Stimulated activated CD4-positive, alpha-beta T cell treated with anti-CD3 and anti-CD28 coated beads, Interleukin-15, amount 100 ng/mL, for 48 hours (primary cell): ENCODE measurements at regions not wholly inside any gene's neighbourhood (a gene's known extent, or its start where the extent isn't known, plus 50 kb on each side); places are given as distances from the start of the nearest gene placed in this dataset.
"Not testable (repeated sequence)": the region's sequence is repeated elsewhere in the genome, so short reads cannot be mapped to it uniquely, and the experiment has no call there.

Experiments
- DNase-seq, 2 donors: peaks; one replicate each; pipeline ENCODE4 v3.0.0-alpha.2; 2020; ENCODE audit warnings: low read depth in 2 of 2

GRCh38 chr1:80212948-80213347 lies 1206.4 kb upstream of the ADGRL4 start:
- DNase-seq, result no peak

DNA sequence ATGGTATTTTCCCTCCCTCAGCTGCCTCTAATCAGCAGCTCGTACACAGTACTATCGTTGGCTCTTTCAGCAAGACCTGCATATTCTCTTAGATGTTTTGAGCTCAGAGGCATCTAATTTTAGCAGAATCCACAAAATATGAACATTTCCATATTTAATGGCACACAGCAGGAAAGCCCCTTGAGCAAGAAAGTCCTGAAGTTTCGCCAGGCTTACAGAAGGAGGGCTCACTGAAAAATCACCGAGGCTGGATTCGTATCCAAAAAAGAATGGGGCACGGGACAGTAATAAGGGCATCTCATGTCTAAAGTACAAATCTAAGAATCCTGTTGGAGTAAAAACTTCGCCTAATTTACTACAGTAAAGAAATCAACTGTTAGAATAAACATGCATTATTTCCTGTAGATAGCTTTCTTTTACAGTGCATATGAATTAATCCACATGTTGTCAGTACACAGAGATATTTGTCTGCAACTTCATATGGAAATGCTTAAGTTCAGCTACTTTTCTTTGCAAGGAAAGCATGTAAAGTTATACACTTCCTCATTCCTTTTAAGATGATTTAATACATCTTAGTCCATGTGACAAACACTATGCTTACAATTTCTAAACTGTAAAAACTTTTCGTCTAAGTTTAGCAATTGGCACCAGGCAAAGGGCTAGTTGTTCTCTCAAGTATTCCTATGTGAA lies 1205.3 kb upstream of the ADGRL4 start:
- DNase-seq, result no peak

GRCh38 chr1:80202118-80202517 lies 1195.6 kb upstream of the ADGRL4 start:
- no peak for DNase-seq

DNA sequence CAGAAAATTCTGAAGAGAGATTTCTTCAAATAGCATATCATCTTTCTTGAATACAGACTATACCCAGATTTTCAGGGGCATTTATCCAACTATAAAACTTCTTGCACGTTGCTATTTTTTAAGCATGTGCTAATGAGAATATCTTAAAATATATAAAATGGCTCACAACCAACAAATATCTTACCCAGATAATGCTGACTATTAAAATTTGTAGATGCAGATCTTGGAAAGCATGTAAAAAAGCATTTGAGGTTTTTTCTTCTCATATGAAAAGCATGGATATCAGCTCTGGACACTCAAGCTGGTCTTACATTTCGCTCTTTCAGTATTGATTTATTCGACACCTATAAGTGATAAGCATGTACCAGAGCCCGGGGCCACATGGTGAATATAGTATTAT lies 1187.7 kb upstream of the ADGRL4 start:
- no peak for DNase-seq

DNA sequence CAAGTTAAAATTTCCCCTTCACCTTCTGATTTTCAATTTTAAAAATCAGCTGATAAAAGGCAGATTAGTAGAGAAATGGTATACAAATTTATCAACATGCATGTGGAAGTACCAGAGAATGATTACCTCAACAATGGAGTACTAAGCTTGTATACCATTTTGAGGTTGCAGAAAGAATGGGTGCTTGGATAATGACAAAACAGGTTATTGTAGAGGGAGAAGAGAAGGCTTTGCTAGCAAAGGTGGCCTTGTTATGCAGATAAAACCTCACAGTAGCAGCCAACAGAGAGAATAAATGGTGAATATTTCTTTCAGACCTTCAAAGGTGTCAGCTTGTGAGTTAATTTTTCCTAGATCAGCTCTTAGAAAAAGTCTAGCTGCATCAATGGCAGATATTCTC lies 1174.9 kb upstream of the ADGRL4 start:
- no peak for DNase-seq

GRCh38 chr1:80171631-80172030 lies 1165.1 kb upstream of the ADGRL4 start:
- no peak for DNase-seq

DNA sequence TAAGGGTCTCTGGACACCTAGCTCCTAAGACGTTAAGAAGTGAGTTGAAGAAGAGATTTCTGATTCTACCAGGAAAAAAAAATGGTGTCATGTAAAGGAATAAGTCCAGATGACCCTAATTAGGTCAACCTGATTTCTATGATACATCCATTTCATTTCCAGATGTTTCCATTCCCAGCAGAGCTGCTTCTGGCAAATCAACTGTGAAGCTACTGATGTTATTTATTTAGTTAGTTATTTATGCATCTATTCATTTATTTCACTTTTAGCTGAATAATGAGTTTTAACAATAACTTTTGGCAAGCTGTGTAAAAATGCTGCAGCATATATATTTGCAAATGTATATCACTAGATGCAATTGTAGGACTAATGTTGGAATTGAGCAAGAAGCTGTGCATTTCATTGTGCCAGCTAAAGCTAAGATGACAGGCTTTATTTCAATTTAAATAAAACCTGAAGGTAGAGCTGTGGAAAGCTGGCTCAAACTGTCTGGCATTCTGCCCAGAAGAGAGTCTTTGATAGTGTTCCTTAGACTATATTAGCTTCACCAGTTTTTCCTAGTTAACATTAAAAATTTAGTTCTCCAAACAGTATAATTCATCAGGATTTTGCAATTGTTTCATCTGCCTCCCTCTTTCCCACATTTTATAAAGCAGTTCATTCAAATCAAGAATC lies 1164.4 kb upstream of the ADGRL4 start:
- DNase-seq, result no peak

DNA sequence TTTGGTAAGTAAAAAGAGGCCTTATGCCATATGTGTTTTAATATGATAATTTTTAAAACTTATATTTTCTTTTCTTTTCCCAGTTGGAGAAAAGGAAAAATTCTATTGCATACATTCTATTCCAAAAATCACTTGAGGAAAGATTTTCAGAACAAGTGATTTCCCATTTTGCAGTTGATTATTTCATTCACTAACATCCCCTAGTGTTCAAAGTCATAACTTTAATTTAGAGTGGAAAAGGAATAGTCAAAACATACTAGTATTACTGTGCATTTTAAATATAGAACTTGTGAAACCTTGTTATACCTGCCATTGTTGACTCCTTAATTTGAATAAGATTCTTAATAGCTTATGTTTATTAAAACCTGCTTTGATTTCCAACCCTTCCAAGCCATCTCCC lies 1157.6 kb upstream of the ADGRL4 start:
- no peak for DNase-seq

DNA sequence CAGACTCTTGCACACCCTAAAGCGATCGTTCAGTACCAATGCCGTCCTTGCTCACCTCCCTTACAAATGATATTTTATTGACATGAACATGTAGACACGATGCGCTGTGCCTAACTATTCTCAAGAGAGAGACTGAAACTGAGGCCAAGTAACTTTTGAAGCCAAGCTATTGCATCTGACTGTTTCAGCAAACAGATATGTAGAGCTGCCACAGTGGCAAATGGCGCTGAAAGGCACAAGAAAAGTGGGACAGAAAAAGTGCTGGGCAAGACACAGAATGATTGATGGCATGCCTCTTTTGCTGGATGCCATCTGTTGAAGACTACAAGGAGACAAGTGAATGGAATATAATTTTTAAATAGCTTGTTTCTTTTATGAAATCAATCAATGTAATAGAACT lies 1157.2 kb upstream of the ADGRL4 start:
- DNase-seq, result no peak

DNA sequence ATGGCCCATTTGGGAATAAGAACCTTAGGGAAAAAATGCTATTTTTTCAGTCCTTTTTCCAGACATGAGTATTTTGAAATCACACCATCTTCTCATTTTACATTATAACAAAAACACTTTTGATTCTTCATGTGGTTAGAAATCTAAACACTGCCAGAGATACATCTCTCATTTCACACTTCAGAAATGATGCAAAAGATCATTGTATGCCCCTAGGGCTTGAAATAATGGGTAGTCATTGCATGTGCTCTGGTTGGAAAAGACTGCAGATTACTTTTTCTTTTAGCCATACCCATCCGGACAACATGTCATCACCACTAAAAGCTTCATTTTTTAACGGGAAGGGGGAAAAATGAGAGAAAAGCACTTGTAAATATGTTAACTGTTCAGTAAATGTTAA lies 1152.2 kb upstream of the ADGRL4 start:
- no peak for DNase-seq

DNA sequence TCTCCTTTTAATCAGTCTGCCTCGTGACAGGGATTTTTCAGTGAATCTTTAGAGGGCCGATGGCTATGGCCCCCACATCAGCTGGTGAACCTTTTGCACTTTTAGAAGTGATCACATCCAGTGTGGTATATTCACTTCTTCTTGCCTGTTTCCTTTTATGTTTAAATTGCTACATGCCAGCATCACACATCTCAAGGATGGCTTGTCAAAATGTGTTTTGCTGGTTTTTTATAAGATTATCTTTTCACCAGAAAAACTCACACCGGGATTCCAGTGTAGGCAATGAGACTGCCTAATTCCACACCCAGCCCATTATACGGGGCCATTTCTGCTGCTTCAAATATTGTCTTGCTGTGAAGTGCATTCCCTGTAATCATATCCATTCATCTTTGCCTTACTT lies 1151.7 kb upstream of the ADGRL4 start:
- no peak for DNase-seq

GRCh38 chr1:80155371-80155770 lies 1148.8 kb upstream of the ADGRL4 start:
- no peak for DNase-seq

- no peak for DNase-seq
Observed at GRCh38 chr1:80154176-80154575, 1147.6 kb upstream of the ADGRL4 start.

DNA sequence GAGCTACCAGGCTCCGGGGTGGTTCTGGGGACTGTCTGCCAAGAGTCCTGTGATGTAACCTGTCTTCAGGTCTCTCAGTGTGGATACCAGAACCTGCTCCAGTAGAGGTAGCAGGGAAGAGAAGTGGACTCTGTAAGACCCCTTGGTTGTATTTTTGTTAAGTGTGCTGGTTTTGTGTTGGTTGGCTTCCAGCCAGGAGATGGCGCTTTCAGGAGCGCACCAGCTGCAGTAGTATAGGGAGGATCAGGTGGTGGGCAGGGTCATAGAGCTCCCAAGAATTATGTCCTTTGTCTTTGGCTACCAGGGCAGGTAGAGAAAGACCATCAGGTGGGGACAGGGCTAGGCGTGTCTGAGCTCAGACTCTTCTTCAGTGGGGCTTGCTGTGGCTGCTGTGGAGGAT lies 1147.2 kb upstream of the ADGRL4 start:
- DNase-seq, result no peak

DNA sequence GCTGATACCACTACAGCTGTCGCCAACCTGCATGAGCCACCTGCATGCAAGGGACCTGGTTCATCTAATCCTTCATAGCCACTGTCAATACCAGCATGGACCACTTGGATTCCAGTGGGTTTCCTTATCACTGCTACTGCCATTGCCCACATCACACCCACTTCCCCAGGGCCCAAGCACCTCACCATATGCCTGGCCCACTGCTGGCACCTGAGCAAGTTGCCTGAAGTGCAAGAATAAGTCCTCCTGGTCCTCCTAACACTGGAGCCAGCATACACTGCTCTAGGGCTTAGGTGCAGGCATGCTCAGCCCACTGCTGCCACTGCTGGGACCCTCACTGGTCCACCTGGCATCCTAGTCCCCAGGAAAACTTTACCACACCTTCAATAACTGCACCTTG lies 1136.8 kb upstream of the ADGRL4 start:
- no peak for DNase-seq

DNA sequence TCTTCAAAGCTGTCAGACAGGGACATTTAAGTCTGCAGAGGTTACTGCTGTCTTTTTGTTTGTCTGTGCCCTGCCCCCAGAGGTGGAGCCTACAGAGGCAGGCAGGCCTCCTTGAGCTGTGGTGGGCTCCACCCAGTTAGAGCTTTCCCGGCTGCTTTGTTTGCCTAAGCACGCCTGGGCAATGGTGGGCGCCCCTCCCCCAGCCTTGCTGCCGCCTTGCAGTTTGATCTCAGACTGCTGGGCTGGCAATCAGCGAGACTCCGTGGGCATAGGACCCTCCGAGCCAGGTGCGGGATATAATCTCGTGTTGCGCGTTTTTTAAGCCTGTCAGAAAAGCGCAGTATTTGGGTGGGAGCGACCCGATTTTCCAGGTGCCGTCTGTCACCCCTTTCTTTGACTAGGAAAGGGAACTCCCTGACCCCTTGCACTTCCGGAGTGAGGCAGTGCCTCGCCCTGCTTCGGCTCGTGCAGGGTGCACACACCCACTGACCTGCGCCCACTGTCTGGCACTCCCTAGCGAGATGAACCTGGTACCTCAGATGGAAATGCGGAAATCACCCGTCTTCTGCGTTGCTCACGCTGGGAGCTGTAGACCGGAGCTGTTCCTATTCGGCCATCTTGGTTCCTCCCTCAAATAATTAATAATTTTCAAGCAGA lies 1131.5 kb upstream of the ADGRL4 start:
- not testable (repeated sequence) for DNase-seq

DNA sequence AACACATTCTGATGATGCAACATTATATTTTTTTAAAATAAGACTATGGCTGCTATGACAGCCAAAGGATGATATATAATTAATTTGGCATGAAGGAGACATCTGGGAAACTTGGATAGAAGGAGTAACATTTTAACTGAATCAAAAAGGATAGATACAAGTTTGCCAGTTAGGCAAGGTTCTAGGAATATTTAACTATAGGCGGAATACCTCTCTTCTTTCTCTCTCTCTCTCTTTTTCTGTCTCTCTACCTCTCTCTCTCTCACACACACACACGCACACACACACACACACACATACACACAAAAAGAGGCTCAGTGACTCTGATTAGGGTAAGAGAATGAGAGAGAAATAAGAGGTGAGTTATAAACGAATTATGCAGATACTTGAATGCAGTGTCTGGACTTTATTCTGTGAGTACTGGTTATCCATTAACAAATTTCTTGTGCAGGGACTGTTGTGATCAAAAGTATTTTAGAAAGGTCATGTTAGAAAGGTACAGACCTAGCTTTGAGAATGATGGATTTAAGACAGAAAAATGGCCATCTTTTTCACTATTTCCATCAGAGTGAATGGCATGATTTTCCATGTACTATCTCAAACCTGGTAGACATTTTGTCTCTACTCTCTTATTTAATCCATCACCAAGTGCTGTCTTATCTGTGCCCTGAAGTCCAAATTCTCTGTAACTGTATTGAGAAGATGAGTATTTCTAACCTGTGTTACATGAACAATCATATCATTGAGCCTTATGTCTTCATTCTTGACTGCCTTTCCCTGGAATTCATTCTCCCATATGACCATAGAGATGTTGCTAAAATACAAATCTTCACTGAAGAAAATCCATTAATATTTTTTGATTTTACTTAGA lies 1106.9 kb upstream of the ADGRL4 start:
- no peak for DNase-seq

DNA sequence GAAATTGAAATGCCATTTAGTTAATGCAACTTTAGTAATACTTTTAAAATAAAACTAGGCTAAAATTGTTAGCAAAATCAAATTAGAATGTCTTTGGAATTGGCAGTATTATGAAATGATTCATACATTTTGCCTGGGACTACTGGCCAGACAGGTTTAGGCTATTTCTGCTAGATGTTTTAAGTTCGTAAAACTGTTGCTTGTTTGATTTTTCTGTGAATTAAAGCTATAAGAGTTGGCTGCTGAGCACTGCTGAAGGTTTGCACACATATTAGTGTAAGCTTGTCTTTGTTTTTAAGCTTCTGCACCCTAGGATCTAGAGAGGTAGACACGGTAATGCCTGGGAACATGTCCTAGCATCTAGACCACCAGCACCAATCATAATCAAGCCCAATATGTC lies 1094.6 kb upstream of the ADGRL4 start:
- no peak for DNase-seq

- DNase-seq, result no peak
Observed at GRCh38 chr1:80099713-80100112, 1093.2 kb upstream of the ADGRL4 start.

GRCh38 chr1:80085067-80085466 lies 1078.5 kb upstream of the ADGRL4 start:
- DNase-seq, result no peak

DNA sequence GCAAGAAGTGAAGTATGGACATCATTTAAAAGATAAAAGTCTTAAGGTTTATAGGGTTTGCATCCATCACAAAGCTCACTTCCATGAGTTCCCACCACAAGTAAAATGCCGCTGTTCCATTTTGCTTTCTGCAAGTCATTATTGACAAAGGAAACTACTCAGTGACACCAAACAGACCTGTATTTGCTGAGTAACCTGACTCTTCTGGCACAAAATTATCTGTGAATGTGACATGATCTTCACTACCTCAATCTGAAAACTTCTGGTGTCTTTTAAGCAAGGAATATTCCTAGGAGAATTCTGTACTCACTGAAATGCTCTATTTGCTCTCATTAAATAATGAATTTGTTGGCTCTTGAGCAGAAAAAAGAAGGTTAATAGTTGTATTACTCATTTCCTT lies 1077.4 kb upstream of the ADGRL4 start:
- no peak for DNase-seq

DNA sequence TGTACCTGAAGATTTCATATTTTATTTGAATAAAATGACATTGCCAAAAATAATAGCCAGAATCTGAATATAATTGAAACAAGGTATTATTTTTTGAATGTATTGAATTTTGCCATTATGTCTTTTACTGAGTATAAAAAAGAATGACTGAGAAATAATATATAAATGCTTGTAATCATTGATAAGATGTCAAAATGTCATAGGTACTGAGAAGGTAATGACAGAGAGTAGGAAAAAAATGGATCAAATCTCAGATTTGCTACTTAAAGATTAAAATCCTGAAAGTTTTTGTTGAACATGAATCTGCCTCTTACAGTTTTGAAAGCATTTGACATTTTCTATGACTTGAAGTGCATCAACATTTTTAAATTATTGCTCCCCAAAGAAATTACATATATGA lies 1069.9 kb upstream of the ADGRL4 start:
- DNase-seq, result no peak
